Ishikawa (cell line): ENCODE measurements at regions not wholly inside any gene's neighbourhood (a gene's known extent, or its start where the extent isn't known, plus 50 kb on each side); places are given as distances from the start of the nearest gene placed in this dataset.

Experiments
- CEBPB ChIP-seq: IDR thresholded peaks from 2 replicates; pipeline ENCODE4 v1.6.1; 2012
- CREB1 ChIP-seq: IDR thresholded peaks from 2 replicates; pipeline ENCODE4 v1.6.1; 2012; ENCODE audit warnings: low read depth
- EP300 ChIP-seq: IDR thresholded peaks from 2 replicates; pipeline ENCODE4 v1.6.1; 2012; ENCODE audit warnings: borderline replicate concordance
- FOXM1 ChIP-seq: IDR thresholded peaks from 2 replicates; pipeline ENCODE4 v1.6.1; 2012; ENCODE audit warnings: low read depth, borderline replicate concordance
- RAD21 ChIP-seq: IDR thresholded peaks from 2 replicates; pipeline ENCODE4 v1.6.1; 2012; ENCODE audit warnings: low read depth
- TEAD4 ChIP-seq: IDR thresholded peaks from 2 replicates; pipeline ENCODE4 v1.6.1; 2012
- YY1 ChIP-seq: IDR thresholded peaks from 2 replicates; pipeline ENCODE4 v1.6.1; 2012; ENCODE audit warnings: low read depth
- ZBTB7A ChIP-seq: IDR thresholded peaks from 2 replicates; pipeline ENCODE4 v1.6.1; 2012; ENCODE audit warnings: low read depth
- TF ChIP-seq, protein P1 (sequence below): IDR thresholded peaks from 2 replicates; pipeline ENCODE4 v1.6.1; 2012; ENCODE audit warnings: low read depth, mild to moderate bottlenecking
- TF ChIP-seq, protein P2 (sequence below): IDR thresholded peaks from 2 replicates; pipeline ENCODE4 v1.6.1; 2012

- TF ChIP-seq ZBTB7A: no peak
- TF ChIP-seq CEBPB: no peak
- TF ChIP-seq, protein P1, sequence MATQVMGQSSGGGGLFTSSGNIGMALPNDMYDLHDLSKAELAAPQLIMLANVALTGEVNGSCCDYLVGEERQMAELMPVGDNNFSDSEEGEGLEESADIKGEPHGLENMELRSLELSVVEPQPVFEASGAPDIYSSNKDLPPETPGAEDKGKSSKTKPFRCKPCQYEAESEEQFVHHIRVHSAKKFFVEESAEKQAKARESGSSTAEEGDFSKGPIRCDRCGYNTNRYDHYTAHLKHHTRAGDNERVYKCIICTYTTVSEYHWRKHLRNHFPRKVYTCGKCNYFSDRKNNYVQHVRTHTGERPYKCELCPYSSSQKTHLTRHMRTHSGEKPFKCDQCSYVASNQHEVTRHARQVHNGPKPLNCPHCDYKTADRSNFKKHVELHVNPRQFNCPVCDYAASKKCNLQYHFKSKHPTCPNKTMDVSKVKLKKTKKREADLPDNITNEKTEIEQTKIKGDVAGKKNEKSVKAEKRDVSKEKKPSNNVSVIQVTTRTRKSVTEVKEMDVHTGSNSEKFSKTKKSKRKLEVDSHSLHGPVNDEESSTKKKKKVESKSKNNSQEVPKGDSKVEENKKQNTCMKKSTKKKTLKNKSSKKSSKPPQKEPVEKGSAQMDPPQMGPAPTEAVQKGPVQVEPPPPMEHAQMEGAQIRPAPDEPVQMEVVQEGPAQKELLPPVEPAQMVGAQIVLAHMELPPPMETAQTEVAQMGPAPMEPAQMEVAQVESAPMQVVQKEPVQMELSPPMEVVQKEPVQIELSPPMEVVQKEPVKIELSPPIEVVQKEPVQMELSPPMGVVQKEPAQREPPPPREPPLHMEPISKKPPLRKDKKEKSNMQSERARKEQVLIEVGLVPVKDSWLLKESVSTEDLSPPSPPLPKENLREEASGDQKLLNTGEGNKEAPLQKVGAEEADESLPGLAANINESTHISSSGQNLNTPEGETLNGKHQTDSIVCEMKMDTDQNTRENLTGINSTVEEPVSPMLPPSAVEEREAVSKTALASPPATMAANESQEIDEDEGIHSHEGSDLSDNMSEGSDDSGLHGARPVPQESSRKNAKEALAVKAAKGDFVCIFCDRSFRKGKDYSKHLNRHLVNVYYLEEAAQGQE: no peak
- TF ChIP-seq, protein P2, sequence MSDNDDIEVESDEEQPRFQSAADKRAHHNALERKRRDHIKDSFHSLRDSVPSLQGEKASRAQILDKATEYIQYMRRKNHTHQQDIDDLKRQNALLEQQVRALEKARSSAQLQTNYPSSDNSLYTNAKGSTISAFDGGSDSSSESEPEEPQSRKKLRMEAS: no peak
- no peak for TF ChIP-seq TEAD4
- no peak for TF ChIP-seq FOXM1
- TF ChIP-seq RAD21: no peak
- no peak for TF ChIP-seq YY1
- no peak for TF ChIP-seq EP300
- no peak for TF ChIP-seq CREB1
These were observed 294.0 kb upstream of the VWC2 start for GRCh38 chr7:49479441-49479840.
